GM12864 (cell line): ENCODE measurements at regions not wholly inside any gene's neighbourhood (a gene's known extent, or its start where the extent isn't known, plus 50 kb on each side); places are given as distances from the start of the nearest gene placed in this dataset.

Experiments
- DNase-seq: peaks from one replicate; pipeline ENCODE4 v3.0.0-alpha.2; 2011; ENCODE audit warnings: low read depth
- H3K4me3 ChIP-seq: 2 replicates; pipeline ENCODE4 v1.5.1; 2011; ENCODE audit warnings: mild to moderate bottlenecking, low read depth, low read length, control low read depth
- TF ChIP-seq, protein P1 (sequence below): IDR thresholded peaks from 2 replicates; pipeline ENCODE4 v1.5.1; 2011; ENCODE audit warnings: low read depth, mild to moderate bottlenecking, moderate library complexity, low read length, control low read depth, inconsistent platforms; ENCODE audit errors: missing control alignments

- TF ChIP-seq, protein P1, sequence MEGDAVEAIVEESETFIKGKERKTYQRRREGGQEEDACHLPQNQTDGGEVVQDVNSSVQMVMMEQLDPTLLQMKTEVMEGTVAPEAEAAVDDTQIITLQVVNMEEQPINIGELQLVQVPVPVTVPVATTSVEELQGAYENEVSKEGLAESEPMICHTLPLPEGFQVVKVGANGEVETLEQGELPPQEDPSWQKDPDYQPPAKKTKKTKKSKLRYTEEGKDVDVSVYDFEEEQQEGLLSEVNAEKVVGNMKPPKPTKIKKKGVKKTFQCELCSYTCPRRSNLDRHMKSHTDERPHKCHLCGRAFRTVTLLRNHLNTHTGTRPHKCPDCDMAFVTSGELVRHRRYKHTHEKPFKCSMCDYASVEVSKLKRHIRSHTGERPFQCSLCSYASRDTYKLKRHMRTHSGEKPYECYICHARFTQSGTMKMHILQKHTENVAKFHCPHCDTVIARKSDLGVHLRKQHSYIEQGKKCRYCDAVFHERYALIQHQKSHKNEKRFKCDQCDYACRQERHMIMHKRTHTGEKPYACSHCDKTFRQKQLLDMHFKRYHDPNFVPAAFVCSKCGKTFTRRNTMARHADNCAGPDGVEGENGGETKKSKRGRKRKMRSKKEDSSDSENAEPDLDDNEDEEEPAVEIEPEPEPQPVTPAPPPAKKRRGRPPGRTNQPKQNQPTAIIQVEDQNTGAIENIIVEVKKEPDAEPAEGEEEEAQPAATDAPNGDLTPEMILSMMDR = no peak
- H3K4me3 ChIP-seq = no peak overlapping the region
- DNase-seq = no peak
These were observed 622.9 kb upstream of the ADGRL4 start for GRCh38 chr1:79629414-79629813.

- no peak overlapping the region for H3K4me3 ChIP-seq
- DNase-seq = no peak
- TF ChIP-seq, protein P1 = peak; percentile 38
These were observed 611.2 kb upstream of the ADGRL4 start for GRCh38 chr1:79617777-79618176.

- TF ChIP-seq, protein P1 = no peak
- H3K4me3 ChIP-seq = no peak overlapping the region
- DNase-seq = no peak
These were observed 608.2 kb upstream of the ADGRL4 start for GRCh38 chr1:79614762-79615161.

DNA sequence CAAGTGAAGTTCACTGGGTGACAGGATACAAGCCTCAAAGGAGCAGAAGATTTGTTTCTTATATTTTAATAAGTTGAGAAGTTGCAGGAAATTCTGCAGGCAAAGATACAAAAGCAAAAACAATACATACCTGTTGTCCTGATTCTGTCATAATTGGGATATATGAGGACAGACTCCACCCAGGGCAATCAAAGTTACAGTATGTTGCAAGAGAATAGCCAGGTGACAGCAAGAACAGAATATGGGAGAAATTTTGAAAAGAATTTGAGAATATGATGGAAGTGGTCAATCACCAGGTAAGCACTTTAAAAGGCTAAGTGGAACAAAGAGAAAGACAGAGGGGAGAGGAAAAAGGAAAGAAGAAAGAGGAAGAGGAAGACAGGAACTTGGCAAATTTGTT is 607.6 kb upstream of the ADGRL4 start:
- TF ChIP-seq, protein P1 = no peak
- DNase-seq = no peak

DNA sequence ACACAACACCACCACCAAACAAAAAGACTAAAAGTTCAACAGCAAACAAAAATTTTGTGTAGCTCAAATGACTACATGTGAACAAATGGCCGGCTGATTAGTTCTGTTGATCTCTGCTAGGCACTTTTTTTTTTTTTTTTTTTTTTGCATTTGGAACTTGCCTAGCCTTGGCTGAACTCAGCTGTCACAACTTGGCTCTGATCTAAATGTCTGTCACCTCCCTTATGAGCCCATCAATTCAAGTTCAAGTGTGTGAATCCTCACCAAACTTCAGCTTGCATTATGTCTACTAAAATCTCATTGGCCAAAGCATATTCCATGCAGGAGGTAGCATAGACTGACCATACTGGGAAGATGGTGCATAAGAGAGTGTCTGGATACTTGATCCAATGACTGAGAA is 606.5 kb upstream of the ADGRL4 start:
- TF ChIP-seq, protein P1 = no peak
- no peak overlapping the region for H3K4me3 ChIP-seq
- DNase-seq = no peak

More for the DNA sequence above, 607.6 kb upstream of the ADGRL4 start:
- H3K4me3 ChIP-seq = no peak overlapping the region

- no peak overlapping the region for H3K4me3 ChIP-seq
- DNase-seq = no peak
- TF ChIP-seq, protein P1 = no peak
These were observed 598.1 kb upstream of the ADGRL4 start for GRCh38 chr1:79604490-79605198.

- TF ChIP-seq, protein P1 = no peak
- H3K4me3 ChIP-seq = no peak overlapping the region
- no peak for DNase-seq
These were observed 597.3 kb upstream of the ADGRL4 start for GRCh38 chr1:79603843-79604242.
